ENCODE measurements at regions not wholly inside any gene's neighbourhood (a gene's known extent, or its start where the extent isn't known, plus 50 kb on each side); places are given as distances from the start of the nearest gene placed in this dataset.

DNA sequence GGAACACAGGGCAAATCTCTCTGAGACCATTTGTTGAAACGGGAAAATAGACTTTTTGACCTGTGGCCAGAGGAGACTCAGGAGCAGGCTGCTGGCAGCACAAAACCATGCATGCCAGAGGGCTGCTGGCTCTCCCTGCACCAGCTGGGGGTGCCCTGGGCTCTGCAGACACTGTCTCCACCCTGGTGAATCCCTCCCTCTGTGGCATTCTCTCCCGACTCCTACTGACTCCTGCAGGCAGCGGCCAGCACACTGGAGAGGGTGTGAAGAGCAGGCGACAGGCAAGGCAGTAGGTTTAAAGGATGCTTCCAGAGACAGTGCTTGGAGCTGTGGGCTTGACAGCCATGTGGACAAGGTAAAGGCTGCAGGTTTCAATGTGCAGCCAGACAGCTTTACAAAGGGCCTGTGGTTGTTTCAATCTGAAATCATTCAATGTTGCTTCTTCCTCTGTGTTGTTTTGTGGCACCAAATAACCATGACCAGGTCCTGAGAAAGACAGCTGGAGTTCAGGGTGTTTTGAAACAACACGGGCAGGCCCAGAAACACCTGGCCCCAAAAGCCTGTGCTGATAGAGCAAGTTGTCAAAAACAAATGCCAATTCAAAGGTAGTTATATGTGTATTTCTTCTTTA is 431.0 kb upstream of the ATP10A start:
- peaks cover 0 to 16% (median 0%) of the 10 kb centered on the region in 11 donors for H3K9me3 ChIP-seq
- intact Hi-C loops (cut with DNase I) = loop anchor here in 1 of 10 donors (10.0 kb wide), 1 partner anchor 571 kb away; the partner anchor contains the start of gene GABRA5
- peak in 8 of 9 donors; percentile 16 to 59 (median 22) for TF ChIP-seq CTCF (IDR thresholded peaks at IDR 0.05)
- H3K4me3 ChIP-seq = no peak overlapping the region
- 27 to 39% methylated on average over 5 of the region's 5 CpGs for WGBS, 2 donors
- DNase-seq (peak; percentile 19 to 37), ATAC-seq (peak; percentile 70 to 97 (median 90))
- H3K27me3 ChIP-seq = no peaks in the 10 kb centered on the region
- no peak overlapping the region for H3K27ac ChIP-seq
- H3K36me3 ChIP-seq = no peaks in the 10 kb centered on the region
- H3K4me1 ChIP-seq = peaks cover 0 to 4% (median 0%) of the 10 kb centered on the region in 9 donors

DNA sequence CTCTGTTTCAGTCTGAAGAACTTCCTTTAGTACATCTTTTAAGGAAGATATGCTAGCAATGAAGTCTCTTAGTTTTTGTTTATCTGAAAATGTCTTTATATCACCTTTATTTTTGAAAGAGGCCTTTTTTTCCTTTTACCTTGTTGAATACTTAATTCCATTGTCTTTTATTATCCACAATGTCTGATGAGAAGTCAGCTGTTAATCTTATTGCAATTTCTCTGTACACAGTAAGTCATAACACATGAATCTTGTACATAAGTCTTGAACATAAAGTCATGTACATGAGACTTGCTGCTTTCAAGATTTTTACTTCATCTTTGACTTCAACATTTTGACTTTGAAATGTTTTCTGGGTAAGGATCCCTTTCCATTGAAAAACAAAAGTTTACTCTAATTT is 424.3 kb upstream of the ATP10A start:
- no peak overlapping the region for H3K4me3 ChIP-seq
- intact Hi-C loops (cut with DNase I) = no loop called here
- no peaks in the 10 kb centered on the region for H3K4me1 ChIP-seq
- H3K9me3 ChIP-seq = peaks cover 0 to 40% (median 11%) of the 10 kb centered on the region in 11 donors
- ATAC-seq (no peak), DNase-seq (no peak)
- H3K36me3 ChIP-seq = no peaks in the 10 kb centered on the region
- H3K27me3 ChIP-seq = no peaks in the 10 kb centered on the region
- H3K27ac ChIP-seq = no peak overlapping the region
- no peak for TF ChIP-seq CTCF (IDR thresholded peaks at IDR 0.05)

GRCh38 chr15:26280281-26280680 is 417.2 kb upstream of the ATP10A start:
- Histone ChIP-seq H3K9me3 (no peaks in the 10 kb centered on the region), H3K36me3 (no peaks in the 10 kb centered on the region), H3K4me3 (no peak overlapping the region), H3K4me1 (no peaks in the 10 kb centered on the region), H3K27me3 (no peaks in the 10 kb centered on the region), H3K27ac (no peak overlapping the region)
- WGBS, 2 donors = 88 to 90% methylated on average over 1 of the region's 1 CpG
- intact Hi-C loops (cut with DNase I) = no loop called here
- no peak for DNase-seq
- no peak for ATAC-seq
- TF ChIP-seq CTCF (IDR thresholded peaks at IDR 0.05) = no peak

DNA sequence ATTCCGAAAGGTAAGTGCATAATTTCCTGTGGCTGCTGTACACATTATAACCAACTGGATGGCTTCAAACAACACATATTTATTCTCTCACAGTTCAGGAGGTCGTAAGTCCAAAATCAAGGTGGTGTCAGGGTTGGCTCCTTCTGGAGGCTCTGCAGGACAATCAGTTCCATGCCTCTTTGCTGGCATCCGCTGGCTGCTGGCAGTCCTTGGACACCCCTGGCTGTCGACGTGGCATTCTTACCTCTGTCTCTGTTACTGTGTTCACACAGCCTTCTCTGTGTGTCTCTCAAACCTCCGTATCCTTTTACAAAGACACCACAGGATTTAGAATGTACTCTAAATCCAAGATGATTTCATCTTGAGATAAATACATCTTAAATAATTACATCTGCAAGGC is 398.8 kb upstream of the ATP10A start:
- no peaks in the 10 kb centered on the region for H3K36me3 ChIP-seq
- H3K4me3 ChIP-seq = peak overlapping the region in 3 of 10 donors; percentile 3 to 31 (median 18)
- no peaks in the 10 kb centered on the region for H3K4me1 ChIP-seq
- ATAC-seq (peak; percentile 60 to 94 (median 86)), DNase-seq (peak in 1 of 2 donors; percentile 22)
- WGBS, 2 donors = 54 to 55% methylated on average over 6 of the region's 6 CpGs
- no peak for TF ChIP-seq CTCF (IDR thresholded peaks at IDR 0.05)
- H3K9me3 ChIP-seq = no peaks in the 10 kb centered on the region
- H3K27me3 ChIP-seq = peaks cover 0 to 2% (median 0%) of the 10 kb centered on the region in 7 donors
- H3K27ac ChIP-seq = peak overlapping the region in 8 of 10 donors; percentile 8 to 73 (median 56)
- intact Hi-C loops (cut with DNase I) = loop anchor here in 5 of 10 donors (5.0 to 10.0 kb wide), 4 partner anchors 77 to 757 kb away; no protein-coding TSS in a partner anchor
